GM12892 (cell line): ENCODE measurements at regions not wholly inside any gene's neighbourhood (a gene's known extent, or its start where the extent isn't known, plus 50 kb on each side); places are given as distances from the start of the nearest gene placed in this dataset.

Source experiments
- POLR2A ChIP-seq: IDR thresholded peaks from 2 replicates; pipeline ENCODE4 v1.6.1; 2011; ENCODE audit warnings: low read depth, low read length, control low read depth
- TAF1 ChIP-seq: IDR thresholded peaks from 2 replicates; pipeline ENCODE4 v1.6.1; 2011; ENCODE audit warnings: low read depth, mild to moderate bottlenecking, control low read depth, low read length, borderline replicate concordance

DNA sequence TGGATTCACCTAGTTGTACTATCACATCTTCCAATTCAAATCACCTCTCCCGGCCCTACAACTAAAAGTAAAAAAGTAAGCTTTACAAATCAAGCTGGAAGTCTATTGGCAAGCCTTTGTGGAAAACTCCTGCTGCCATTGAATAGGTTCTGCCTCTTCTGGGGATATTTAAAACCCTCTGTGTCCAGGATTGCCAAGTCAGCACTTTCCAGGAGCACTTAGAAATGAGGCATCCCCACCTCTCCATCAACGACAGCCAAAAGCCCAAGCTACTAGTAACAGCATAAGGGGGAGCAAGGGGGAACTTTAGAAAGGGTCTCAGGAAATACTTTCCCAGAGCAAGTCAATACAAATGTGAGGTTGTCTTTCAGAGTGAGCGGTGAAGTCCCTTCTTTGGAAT is 85.0 kb upstream of the OBI1 start:
- TF ChIP-seq POLR2A: no peak
- TF ChIP-seq TAF1: no peak
